Spleen (tissue), 7 donors: ENCODE measurements at regions not wholly inside any gene's neighbourhood (a gene's known extent, or its start where the extent isn't known, plus 50 kb on each side); places are given as distances from the start of the nearest gene placed in this dataset.

ENCODE experiments used
- CTCF ChIP-seq, 11 experiments: fragments of 200-600 bp in 7 of 11; fragments of 450-650 bp in 4 of 11; sonication (generic) in 4 of 11; IDR thresholded peaks in 8 of 11; conservative IDR thresholded peaks in 3 of 11; 1 replicate in 7 of 11; 2 replicates in 4 of 11; pipeline versions ENCODE4 v1.4.0 to v1.8.0; 2016 to 2021; ENCODE audit warnings: antibody characterized with exemption in 11 of 11, inconsistent platforms in 4 of 11, mild to moderate bottlenecking in 1 of 11
- POLR2A ChIP-seq, 3 donors: fragments of 450-650 bp; IDR thresholded peaks; one replicate each; pipeline ENCODE4 v1.5.1; 2017; ENCODE audit warnings: antibody characterized with exemption in 3 of 3, mild to moderate bottlenecking in 1 of 3
- POLR2AphosphoS5 ChIP-seq, 3 donors: sonication (generic); formaldehyde crosslinking; IDR thresholded peaks; one replicate each; pipeline ENCODE4 v1.5.1; 2017; ENCODE audit warnings: antibody characterized with exemption in 3 of 3
- donor health status: DM: no; HTN: no; CAD: no; lungs with moderate emphysema.
- donor health status: DM: no; HTN: no; CAD: no.
- donor health status: DM: no; HTN: no; CAD: no.

GRCh38 chr9:13377171-13377925 is 97.9 kb upstream of the MPDZ start:
- TF ChIP-seq CTCF (IDR thresholded peaks at IDR 0.05 in 8 of 11, conservative IDR thresholded peaks at IDR 0.05 in 3 of 11) (no peak), POLR2A (IDR thresholded peaks at IDR 0.05) (no peak), POLR2AphosphoS5 (IDR thresholded peaks at IDR 0.05) (no peak)
